ENCODE measurements at regions not wholly inside any gene's neighbourhood (a gene's known extent, or its start where the extent isn't known, plus 50 kb on each side); places are given as distances from the start of the nearest gene placed in this dataset.

DNA sequence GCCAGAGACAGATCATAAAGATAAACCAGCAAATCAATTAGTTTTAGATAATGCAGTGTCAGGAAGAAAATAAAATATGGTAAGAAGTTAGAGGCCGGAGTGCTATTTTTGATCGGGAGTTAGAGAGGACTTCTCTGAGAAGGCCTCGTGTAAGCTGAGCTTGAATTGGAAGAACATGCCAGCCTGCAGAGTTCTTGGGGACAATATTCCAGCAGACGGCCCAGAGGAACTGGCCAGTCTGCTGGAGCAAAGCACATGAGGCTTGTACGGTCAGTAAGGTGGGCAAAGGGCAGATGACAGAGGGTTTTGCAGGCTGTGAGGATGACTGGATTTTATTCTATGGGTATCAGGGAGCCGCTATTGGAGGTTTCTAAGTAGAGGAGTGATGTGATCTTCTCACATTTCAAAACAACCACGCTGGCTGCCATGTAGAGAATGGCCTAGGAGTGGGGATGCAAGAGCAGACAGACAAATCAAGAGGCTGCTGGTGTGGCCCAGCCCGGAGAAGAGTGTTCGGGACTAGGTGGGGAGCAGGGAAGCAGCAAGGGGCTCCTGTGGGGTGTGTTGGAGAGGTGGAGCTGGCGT, 84.0 kb downstream of the HES1 start:
- DNase-seq = no peak

DNA sequence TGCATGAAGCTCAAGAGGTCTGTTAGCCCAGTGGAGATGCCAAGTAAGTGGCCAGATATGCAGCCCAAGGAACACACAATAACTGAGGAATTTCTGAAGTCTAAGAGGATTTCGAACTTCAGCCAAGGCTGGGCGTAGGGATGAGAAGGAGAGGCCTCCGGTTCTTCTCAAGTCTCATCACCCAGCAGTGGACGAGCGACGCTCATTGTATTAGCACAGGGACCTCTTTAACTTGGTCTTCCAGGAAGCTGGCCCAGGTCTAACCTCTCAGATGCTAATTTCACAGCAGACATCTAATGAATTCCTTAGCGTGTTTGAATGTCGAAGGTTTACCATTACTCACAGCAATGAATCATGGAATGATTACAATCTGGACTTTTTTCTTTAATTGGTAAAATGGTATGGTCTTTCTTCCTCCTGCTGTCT, 85.0 kb downstream of the HES1 start:
- no peak for DNase-seq

DNA sequence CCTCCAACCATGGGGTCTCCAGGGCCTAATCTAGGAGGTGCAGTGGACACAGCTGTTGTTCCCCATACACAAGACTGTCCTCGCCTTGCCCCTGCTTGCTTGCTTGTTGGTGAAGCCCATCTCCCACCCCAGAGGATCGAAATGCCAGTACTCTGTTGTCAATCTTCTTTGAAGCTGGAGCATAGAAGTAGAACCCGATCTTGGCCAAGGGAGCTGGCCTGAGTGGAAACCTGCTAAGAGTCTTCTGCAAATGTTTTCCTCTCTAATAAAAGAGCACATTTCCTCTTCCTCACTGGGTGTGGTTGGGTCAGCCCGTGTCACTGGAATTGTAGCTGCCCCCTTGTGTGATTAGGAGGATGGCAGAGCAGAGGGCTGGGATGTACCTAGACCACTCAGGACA, 85.4 kb downstream of the HES1 start:
- no peak for DNase-seq

DNA sequence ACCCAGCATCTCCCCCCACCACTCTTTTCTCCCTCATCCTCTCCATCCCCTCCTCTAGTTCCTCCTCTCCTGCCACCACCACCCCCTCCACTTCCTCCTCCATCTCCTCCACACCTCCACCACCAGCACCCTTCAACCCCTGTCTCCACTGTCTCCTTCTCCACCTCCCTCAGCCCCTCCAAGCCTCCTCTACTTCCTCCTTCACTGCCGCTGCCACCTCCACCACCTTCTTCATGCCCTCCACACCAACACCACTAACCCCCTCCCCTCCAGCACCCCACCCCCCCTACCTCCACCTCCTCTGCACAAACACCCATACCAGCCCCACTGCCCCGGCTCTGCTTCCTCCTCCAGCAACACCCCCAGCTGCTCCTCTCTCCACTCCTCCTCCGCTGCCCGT, 88.0 kb downstream of the HES1 start:
- no peak for DNase-seq

DNA sequence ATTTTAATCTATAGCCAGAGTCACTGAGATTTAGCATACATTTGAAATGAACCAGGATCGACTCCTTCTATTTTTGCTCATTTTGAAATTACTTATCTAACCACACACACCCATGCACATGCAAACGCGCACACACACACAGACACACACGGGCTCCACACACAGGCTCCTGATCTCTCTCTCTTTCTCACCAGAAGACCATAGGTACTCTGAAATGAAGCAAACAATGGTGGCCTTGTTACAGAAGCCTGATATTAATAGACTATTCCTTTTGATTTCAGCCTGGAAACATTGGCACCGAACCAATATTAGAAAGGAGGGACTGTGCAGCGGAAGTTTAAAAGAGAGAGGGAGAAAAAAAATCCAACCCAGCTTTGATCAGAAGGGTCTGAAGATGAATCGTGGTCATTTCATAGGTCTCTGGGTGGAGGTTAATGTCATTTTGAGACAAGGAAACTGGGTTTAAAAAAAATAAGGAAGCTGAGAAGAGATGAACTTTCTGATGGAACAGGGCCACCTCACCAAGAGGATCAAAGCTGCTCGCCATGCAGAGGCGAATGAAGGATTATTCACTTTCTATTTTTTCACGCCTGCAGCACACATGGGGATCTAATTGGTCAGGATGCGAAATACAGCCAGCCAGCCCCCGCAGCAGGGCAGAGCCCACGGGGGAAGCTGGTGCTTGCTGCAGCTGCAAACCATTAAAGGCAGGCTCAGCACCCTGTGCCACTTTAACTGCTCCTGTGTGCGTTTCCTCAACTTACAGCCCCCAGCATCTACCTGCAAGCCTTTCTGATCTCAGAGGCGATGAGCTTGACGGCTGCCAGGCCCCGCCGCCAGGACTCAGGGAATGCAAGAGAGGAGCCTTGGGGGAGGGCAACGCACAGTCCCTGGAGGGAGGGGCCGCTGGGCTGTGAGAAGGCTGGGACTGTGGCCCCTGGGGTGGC, 88.8 kb downstream of the HES1 start:
- no peak for DNase-seq

DNA sequence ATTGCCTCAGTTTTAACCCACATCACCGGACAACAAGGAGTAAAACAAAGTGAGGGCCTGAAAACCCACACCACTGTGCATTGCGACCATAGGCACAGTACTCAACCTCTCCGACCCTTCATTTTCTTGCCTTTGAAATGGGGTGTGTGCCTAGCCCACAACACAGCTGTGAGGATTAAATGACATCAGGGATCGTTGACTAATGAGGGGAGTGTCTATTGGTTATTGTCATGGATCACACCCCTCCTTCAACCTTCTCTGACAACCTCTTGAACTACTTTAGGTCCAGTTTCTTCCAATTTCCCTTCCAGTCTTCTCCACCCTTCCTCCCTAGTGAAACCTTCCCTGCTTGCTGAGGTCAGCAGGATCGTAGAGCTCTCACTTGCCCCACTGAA, 89.5 kb downstream of the HES1 start:
- no peak for DNase-seq

DNA sequence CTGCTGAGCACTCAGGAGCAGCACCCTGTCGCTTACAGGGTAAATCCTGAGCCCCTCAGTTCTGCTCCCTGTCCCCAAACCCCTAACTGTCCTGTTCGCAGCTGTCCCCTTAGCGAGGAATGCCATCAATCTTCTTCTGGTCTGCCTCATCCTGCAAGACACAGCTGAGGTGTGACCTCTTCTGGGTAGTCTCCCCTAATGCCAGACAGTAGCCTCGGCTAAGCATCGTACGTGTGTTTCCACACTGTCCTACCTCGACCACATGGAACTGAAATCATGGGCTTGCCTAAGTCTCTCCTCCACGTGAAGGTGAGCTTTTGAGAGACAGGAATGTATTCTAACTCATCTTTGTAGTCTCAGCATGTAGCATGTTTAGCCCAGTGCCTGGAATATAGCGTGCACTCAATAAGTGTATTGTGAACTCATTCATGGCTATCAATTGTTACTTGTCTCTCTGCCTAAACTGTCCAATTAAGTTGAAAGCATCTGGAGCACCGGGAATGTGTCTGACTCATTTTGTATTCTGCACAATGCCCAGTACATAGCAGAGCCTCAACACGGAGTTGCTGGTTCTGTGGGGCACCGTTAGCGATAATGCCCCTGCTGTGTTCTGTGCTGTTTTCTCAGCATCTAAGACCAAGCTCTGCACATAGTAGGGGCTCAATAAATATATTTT, 90.2 kb downstream of the HES1 start:
- no peak for DNase-seq

DNA sequence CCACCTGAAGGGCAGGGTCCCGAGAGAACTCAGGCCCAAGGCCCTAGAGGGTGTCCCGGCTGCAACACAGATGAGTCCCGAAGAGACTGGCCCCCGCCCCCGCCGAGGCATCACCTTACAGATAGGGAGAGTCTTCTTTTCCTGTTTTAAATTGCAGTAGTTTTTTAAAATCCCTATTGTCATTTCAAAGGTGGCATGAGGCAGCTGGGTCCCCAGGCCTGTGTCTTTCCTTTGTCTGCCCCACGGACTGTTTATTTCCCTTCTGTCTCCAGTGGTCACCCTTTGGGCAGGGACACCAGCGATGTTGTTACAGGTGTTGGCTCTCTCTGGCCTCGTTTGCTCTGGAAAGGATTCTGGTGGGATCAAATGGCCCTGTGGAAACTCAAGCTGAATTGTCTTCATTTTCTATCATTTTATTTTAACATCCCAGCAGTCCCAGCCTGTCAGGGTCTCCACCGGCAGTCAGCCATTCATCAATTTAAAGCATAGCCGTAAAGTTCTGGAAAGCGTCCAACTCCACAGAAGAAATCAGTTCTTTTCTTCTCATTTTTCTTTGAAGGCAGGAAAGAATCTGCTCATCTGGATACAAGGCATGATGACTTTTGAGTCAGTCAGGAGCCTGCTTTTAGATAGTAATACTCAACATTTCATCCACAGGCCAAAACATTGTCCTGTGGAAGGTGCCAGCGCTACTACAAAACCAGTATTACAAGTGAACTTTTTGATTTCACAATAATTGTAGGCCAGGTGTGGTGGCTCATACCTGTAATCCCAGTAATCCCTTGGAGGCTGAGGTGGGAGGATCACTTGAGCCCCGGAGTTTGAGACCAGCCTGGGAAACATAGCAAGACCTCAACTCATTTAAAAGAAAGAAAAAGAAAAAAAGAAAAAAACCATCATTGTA, 96.2 kb downstream of the HES1 start:
- DNase-seq = no peak

DNA sequence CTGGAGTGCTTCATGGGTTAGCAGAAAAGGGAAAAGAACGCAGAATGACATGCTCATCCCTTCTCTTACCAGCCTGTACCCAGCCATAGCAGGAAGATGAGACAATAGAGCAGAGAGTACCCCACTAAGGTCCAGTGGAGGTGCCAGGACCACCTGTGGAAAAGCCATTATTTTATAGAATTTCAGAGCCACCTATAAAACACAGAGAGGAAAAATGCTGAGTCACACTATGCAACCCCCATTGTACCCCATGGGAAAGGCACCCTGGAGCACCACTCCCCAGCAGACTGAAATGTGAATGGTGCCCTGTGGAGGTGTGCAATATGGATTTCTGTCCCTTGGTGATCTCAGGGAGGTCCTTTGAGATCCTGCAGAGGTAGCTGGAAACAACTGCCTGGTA, 97.2 kb downstream of the HES1 start:
- DNase-seq = no peak

DNA sequence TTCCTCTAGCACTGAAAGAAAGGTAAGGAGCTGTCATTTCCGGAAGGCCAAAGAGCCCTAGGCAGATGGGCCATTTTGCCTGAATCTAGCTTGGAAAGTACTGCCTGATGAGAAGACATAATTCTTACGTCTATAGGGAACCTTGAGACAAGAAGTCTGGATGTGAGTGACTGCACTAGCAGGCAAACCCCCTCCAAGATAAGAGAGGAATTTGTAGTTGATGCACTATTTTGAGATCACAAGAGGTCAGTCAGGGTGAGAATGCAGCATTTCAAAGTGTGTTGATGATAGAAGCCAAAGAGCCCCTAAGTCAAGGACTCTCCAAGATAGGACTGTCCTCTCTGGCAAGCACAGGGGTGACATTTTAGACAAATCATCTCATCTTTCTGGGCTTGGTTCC, 99.2 kb downstream of the HES1 start:
- DNase-seq = no peak

DNA sequence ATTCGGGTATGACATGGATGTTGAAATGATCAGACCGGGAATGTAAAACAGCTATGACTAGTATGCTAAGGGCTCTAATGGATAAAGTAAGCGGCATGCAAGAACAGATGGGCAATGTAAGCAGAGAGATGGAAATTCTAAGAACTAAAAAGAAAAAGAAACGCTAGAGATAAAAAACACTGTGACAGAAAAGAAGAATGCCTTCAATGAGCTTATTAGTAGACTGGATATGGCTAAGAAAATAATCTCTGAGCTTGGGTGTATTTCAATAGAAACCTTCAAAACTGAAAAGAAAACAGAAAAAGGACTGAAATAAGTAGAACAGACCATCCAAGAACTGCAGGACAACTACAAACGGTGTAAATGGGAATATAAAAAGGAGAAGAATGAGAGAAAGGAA, 101.2 kb downstream of the HES1 start:
- no peak for DNase-seq

DNA sequence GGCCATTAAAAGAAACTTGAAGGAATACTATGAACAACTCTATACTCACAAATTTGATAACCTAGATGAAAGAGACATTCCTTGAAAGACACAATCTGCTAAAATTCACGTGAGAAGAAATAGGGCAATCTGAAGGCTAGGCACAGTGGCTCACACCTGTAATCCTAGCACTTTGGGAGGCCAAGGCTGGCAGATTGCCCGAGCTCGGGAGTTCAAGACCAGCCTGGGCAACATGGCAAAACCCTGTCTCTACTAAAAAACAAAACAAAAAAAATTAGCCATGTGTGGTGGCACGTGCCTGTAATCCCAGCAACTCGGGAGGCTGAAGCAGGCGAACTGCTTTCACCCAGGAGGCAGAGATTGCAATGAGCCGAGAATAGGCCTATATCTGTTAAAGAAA, 104.8 kb downstream of the HES1 start:
- DNase-seq = no peak

DNA sequence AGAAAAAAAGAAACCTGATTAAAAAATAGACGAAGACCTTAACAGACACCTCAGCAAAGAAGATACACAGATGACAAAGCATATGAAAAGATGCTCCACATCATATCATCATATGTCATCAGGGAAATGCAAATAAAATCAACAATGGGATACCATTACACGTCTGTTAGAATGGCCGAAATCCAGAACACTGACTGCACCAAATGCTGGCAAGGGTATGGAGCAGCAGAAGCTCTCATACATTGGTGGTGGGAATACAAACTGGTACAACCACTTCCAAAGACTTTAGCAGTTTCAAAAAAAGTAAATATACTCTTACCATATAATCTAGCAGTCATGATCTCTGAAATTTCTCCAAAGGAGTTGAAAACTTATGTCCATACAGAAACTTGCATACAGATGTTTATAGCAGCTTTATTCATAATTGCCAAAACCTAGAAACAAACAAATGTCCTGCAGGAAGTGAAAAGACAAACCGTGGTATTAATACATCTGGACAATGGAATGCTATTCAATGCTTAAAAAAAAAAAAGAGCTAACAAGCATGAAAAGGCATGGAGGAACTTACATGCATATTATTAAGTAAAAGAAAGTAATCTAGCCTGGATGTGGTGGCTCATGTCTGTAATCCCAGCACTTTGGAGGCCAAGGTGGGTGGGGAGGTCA, 107.4 kb downstream of the HES1 start:
- DNase-seq = no peak

DNA sequence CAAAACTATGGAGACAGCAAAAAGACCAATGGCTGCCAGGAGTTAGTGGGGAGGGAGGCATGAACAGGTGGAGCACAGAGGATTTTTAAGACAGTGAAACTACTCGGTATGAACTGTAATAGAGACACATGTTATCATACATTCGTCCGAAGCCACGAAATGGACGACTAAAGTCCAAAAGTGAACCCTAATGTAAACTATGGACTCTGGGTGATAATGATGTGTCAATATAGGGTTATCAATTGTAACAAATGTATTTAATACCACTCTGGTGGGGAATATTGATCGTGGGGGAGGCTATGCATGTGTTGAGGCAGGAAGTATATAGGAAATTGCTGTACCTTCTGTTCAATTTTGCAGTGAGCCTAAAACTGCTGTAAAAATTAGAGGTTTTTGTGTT, 107.0 kb downstream of the CPN2 start:
- DNase-seq = no peak

DNA sequence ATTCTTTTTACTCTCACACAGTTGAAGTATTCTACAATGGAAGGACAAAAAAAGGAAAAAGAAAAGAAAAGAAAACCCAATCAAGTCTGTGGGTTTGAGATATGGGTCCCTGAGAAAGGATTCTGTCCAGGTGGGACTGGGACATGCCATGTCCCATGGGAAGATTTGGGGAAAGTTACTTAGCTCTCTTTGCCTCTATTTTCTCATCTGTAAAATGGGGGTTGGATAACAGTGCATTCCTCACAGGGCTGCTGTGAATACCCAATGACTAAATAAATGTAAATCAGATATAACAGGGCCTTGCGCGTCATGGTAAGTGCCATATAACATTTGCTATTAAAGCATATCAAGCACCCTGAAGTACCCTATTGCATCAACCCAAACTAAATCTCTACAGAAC, 105.7 kb downstream of the CPN2 start:
- DNase-seq = no peak

DNA sequence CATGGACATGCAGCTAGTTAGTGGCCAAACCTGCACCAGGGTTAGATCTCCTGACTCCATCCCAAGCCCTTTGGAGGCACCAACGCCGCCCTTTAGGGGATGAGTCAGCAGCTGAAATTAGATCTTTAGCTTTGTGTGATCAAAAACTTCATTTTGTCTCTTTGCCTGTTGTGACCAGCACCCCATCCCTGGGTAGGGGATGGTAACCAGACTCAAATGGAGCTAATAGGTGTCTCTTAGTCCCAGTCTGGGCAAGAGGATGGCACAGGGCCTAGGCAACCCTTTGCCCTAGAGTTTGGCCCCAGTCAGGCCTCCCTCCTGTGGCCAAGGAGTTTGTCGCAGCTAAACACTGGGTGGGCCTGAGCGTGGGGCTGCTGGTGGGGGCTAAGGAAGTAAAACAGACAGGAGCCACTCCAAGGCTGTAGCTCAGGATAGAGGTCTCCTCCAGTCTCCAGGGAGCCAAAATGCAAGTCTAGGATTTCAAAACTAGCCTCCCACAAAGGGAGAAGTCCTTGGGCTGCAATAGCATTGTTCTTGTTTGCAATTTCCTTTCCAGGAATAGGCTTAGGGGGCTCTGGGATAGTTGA, 105.1 kb downstream of the CPN2 start:
- no peak for DNase-seq

DNA sequence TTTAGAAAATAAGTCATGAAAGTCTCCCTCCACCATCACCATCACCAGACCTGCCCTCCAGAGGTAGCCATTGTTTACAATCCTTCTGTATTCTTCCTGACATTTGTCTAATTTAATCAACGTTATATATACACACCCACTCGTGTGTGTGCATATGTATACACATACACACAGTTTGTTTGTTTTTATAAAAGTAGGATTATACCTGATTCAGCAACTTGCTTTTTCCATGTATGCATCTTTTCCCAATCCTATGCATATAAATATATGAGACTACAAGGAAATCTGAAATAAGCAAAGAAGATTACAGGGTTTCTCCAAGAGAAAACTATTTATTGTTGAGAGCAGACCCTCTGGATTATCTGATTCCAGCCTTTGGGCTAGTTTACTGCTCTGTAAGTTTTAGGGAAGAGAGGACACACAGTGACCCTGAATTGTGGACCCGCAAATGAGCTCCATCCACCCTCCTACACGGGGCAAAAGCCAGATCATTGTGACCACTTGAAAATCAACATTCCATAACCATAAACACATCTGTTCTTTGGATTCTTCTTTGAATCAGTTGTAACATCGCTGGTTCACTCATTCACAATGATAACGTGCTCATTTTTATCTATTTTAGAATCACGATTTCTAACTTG, 104.3 kb downstream of the CPN2 start:
- DNase-seq = no peak

DNA sequence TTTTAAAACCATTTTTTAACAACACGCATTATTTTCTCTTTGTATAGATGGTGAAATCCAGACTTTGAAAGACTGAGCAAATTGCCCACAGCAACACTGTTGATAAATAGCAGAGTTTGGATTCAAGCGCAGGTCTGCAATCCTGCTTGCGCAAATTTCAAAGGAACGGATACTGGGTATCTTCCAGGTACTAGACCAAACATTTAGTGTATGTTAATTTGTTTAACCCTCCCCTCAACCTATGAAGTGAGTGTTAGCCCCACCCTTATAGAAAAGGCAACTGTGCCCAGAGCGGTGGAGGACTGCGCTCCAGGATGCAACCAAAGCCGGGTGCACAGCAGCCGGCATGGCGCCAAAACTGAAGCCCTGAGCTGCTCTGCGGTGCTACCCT, 103.8 kb downstream of the CPN2 start:
- no peak for DNase-seq

DNA sequence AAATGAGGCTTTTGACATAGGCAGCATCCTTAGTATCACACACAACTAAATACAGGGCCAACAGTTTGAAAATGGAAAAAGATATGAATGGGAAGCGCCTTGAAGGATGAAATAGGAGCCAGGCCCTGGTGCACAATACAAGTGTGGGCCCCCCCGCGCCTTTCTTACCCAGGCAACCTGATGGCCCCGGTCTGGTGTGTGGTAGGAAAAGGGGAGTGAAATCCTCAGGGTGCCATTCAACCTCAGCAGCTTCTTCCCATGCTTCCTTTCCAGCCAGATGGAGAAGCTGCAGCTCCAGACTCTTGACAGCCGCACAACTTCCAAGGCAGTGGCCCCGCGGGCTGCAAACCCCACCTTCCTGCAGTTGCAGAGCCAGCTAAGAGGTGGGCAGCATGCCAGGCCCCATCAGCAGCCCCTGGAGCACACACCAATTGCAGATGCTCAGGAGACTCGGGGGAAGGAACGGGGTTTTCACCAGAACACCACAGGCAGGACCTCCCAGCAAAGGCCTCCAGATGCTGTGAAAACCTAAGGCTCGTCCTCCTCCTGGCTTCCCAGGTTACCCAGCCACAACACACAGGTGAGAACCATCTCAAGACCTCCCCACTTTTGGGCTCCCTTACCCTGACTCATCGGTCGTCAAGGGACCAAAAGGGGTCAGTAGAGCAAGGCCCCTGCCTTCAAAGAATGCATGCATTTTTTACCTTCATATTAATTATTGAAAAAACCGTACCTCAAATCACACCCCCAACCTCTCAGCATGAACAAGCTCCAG, 101.6 kb downstream of the CPN2 start:
- no peak for DNase-seq

DNA sequence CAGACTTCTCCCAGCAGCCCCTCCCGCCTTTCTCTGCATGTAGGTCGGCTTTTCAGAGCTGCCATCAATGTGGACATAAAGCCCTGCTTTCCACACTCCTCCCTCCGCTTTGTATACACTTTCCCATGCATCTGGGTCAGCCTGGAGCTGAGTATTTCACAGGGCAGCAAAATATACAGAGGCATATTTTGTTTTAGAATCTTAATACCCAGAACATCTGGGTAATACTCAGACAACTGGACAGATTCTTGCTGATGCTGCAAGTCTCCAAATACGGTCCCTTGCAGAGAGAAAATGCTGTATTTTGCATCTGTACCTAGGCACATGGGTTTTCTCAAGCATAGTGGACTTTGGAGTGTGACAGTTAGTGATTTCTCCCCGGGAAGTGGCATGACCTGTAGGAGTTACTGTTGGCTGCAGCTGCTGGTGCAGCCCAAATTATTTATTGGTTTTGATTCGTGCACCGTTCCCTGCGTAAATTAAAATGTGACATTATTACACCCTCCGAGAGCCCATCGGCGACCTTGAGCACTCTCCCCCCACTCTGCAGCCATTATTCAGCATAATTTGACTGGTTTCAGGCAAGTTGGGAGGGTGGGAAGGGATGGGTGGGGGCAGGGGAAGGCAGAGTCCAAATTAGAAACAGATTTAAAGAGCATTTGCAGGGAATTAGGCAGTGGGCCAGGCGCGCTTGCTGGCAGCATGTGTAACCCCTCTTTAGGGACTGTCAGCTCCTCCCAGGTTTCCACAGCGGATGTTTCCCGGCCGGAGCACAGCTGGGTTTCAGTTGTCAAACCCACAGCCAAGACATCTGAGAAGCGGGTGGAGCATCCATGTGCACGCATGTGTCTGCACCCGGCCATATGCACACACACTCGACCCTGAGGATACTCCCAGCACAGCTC, 100.8 kb downstream of the CPN2 start:
- DNase-seq = no peak
